Heart right ventricle (tissue), 16 donors: ENCODE measurements at regions not wholly inside any gene's neighbourhood (a gene's known extent, or its start where the extent isn't known, plus 50 kb on each side); places are given as distances from the start of the nearest gene placed in this dataset.

Experiments used
- ATAC-seq, 8 donors: fragments of 200-7000 bp; cut with Tn5 transposase; one replicate each; pipeline ENCODE4 v1.9.1; 2020; ENCODE audit warnings: mild to moderate bottlenecking in 8 of 8, moderate library complexity in 8 of 8, moderate number of reproducible peaks in 1 of 8
- DNase-seq, 2 donors: peaks; one replicate each; pipeline ENCODE4 v3.0.0-alpha.2; 2020
- H3K27ac ChIP-seq, 10 donors: fragments of 200-600 bp; sonication (generic) in 2 of 10; one replicate each; pipeline versions ENCODE4 v1.5.0 to v1.8.0; 2020 to 2022; ENCODE audit warnings: mild to moderate bottlenecking in 3 of 10
- H3K27me3 ChIP-seq, 7 donors: fragments of 200-600 bp; one replicate each; pipeline ENCODE4 v1.8.0; 2021 to 2022; ENCODE audit warnings: mild to moderate bottlenecking in 2 of 7
- H3K36me3 ChIP-seq, 9 donors: fragments of 200-600 bp; sonication (generic) in 1 of 9; one replicate each; pipeline versions ENCODE4 v1.5.0 to v1.8.0; 2020 to 2022; ENCODE audit warnings: mild to moderate bottlenecking in 2 of 9
- H3K4me1 ChIP-seq, 9 donors: fragments of 200-600 bp; sonication (generic) in 1 of 9; one replicate each; pipeline versions ENCODE4 v1.5.0 to v1.8.0; 2020 to 2022; ENCODE audit warnings: mild to moderate bottlenecking in 4 of 9
- H3K4me3 ChIP-seq, 10 donors: fragments of 200-600 bp; sonication (generic) in 2 of 10; one replicate each; pipeline versions ENCODE4 v1.5.0 to v1.8.0; 2020 to 2022; ENCODE audit warnings: mild to moderate bottlenecking in 7 of 10, moderate library complexity in 2 of 10
- H3K9me3 ChIP-seq, 11 donors: fragments of 200-600 bp in 10 of 11; sonication (generic) in 2 of 11; one replicate each; pipeline versions ENCODE4 v1.5.0 to v1.8.0; 2013 to 2022; ENCODE audit warnings: mild to moderate bottlenecking in 2 of 11, control low read depth in 1 of 11, moderate library complexity in 1 of 11
- WGBS, 2 donors: extraction: QIAGEN DNeasy Blood & Tissue Kit; methylation state at CpG; one replicate each; pipeline ENCODE4 v1.1.7; 2013; ENCODE audit warnings: inconsistent platforms in 1 of 2; 5-methylcytosine and 5-hydroxymethylcytosine counted together
- intact Hi-C, 10 donors: fragments of 100-400 bp; cut with DNase I; formaldehyde crosslinking; loops; one replicate each; pipeline versions ENCODE4 v1.11.1 to v1.14.2; 2022
- TF ChIP-seq, protein P1 (sequence below), 9 donors: fragments of 200-600 bp; sonication (generic) in 2 of 9; IDR thresholded peaks; one replicate each; pipeline versions ENCODE4 v1.5.0 to v1.8.0; 2021 to 2022; ENCODE audit warnings: antibody characterized with exemption in 9 of 9, mild to moderate bottlenecking in 5 of 9, moderate library complexity in 1 of 9
- donor health status: Arrhythmogenic right ventricular cardiomyopathy.
- donor health status: ischemic (EF 13 %, LVEDD 7.1; RV severe dilation, severe dysfunction).
- donor health status: healthy with polysubstance abuse.
- donor health status: DM: no; HTN: yes; CAD: no.
- donor health status: DM: no; HTN: no; CAD: no.
- donor health status: ischemic (EF 25% LVEDD 6.9; RV normal size, moderate dysfunction).
- donor health status: ischemic (EF 25% LVEDD 5.7; RV mildly dilated, moderate dysfunction).
- donor health status: healthy.
- donor health status: DM: yes; HTN: yes; CAD: no.
- donor health status: Ischemic cardiomyopathy.
- donor health status: ischemic (EF 35%, LVEDD 5.7; RV mildly dilated, moderate dysfunction).
- donor health status: nonischemic (EF 11% LVEDD 7.7; RV severe dilation, severe dysfunction).
- donor health status: DM: yes; HTN: yes; CAD: no.
- donor health status: PGD.
- donor health status: ischemic (EF 29% LVEDD 5.4; RV normal size, mild dysfunction).
- donor health status: nonischemic (EF 23%, LVEDD 6.1; RV moderate dilation, normal function).

DNA sequence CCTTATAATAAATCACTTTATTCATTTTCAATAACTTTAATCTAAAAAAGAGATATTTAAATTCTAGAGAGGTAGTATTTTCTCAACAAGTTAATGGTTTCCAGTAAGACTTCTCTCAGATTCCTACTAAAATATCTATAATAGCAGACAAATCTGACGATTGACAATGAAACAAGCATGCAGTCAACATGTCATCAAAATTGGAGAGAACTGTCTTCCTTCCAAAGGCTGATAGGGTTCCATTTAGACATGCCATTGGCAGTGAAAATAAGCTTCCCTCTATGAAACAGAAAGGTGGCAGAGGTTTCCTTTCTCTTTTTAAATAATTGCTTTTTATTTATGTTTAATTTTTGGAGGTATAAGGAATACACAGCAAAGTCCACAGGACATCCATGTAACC is 217.1 kb downstream of the POM121L12 start:
- TF ChIP-seq, protein P1, sequence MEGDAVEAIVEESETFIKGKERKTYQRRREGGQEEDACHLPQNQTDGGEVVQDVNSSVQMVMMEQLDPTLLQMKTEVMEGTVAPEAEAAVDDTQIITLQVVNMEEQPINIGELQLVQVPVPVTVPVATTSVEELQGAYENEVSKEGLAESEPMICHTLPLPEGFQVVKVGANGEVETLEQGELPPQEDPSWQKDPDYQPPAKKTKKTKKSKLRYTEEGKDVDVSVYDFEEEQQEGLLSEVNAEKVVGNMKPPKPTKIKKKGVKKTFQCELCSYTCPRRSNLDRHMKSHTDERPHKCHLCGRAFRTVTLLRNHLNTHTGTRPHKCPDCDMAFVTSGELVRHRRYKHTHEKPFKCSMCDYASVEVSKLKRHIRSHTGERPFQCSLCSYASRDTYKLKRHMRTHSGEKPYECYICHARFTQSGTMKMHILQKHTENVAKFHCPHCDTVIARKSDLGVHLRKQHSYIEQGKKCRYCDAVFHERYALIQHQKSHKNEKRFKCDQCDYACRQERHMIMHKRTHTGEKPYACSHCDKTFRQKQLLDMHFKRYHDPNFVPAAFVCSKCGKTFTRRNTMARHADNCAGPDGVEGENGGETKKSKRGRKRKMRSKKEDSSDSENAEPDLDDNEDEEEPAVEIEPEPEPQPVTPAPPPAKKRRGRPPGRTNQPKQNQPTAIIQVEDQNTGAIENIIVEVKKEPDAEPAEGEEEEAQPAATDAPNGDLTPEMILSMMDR (IDR thresholded peaks at IDR 0.05) = no peak
- H3K27me3 ChIP-seq = no peaks in the 10 kb centered on the region
- intact Hi-C loops = no loop called here
- no peak for DNase-seq
- no peaks in the 10 kb centered on the region for H3K36me3 ChIP-seq
- no peak overlapping the region for H3K27ac ChIP-seq
- no peak overlapping the region for H3K4me3 ChIP-seq
- no peaks in the 10 kb centered on the region for H3K4me1 ChIP-seq
- peaks cover 0 to 11% (median 0%) of the 10 kb centered on the region in 11 donors for H3K9me3 ChIP-seq
- no peak for ATAC-seq
- 63 to 70% methylated on average over 1 of the region's 1 CpG for WGBS, 2 donors

DNA sequence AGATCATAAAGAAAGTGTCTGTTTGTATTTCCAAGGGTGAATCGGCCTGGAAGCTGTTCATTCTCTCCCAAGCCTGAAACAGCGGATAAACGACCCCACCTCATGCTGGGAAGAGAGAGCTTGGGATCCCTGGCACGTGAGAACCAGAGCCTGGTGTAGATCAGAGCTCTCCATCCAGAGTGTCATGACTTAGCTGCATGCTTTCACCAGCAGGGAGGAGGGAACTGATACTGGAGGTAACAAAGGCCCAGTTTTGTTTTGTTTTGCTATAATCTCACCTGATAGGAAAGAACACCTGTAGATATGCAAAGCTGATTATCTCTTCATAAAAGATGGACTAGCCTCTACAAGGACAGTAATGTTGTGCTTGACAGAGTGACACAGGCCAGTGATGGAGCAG is 236.6 kb downstream of the POM121L12 start:
- H3K4me1 ChIP-seq = peaks cover 0 to 5% (median 0%) of the 10 kb centered on the region in 9 donors
- intact Hi-C loops = no loop called here
- no peak overlapping the region for H3K4me3 ChIP-seq
- TF ChIP-seq, protein P1 (IDR thresholded peaks at IDR 0.05) = no peak
- WGBS, 2 donors = 19 to 30% methylated on average over 4 of the region's 4 CpGs
- H3K27me3 ChIP-seq = no peaks in the 10 kb centered on the region
- no peak overlapping the region for H3K27ac ChIP-seq
- ATAC-seq (no peak), DNase-seq (no peak)
- peaks cover 0 to 6% (median 0%) of the 10 kb centered on the region in 11 donors for H3K9me3 ChIP-seq
- H3K36me3 ChIP-seq = no peaks in the 10 kb centered on the region

GRCh38 chr7:53281312-53281711 is 245.9 kb downstream of the POM121L12 start:
- H3K4me3 ChIP-seq = no peak overlapping the region
- H3K27ac ChIP-seq = no peak overlapping the region
- no peaks in the 10 kb centered on the region for H3K36me3 ChIP-seq
- TF ChIP-seq, protein P1 (IDR thresholded peaks at IDR 0.05) = no peak
- H3K9me3 ChIP-seq = peaks cover 0 to 34% (median 3%) of the 10 kb centered on the region in 11 donors
- no peaks in the 10 kb centered on the region for H3K4me1 ChIP-seq
- WGBS, 2 donors = 79 to 84% methylated on average over 5 of the region's 5 CpGs
- no peaks in the 10 kb centered on the region for H3K27me3 ChIP-seq
- no peak for ATAC-seq
- intact Hi-C loops = no loop called here
- no peak for DNase-seq

DNA sequence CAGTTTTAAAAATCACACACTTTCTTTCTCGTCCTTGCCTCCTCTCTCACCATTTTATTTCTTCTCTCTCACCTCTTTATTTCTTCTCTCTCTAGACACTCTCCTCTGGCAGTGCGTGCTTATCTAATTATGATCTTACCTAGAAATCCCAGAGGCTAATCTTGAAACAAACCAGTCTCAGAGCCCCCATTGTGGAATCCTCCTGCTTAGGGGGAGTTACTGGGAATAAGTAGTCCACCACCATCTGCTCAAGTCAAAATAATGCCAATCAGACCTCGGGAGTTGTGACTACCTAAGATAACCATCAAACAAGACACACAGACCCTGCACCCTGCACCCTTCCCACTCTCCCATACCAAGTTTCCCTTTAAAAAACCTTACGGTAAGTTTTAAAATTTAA is 256.9 kb downstream of the POM121L12 start:
- TF ChIP-seq, protein P1 (IDR thresholded peaks at IDR 0.05) = no peak
- 61 to 63% methylated on average over 4 of the region's 4 CpGs for WGBS, 2 donors

More for the DNA sequence above, 256.9 kb downstream of the POM121L12 start:
- Histone ChIP-seq H3K4me1 (no peaks in the 10 kb centered on the region), H3K27me3 (no peaks in the 10 kb centered on the region), H3K27ac (no peak overlapping the region), H3K9me3 (peaks cover 0 to 24% (median 0%) of the 10 kb centered on the region in 11 donors), H3K4me3 (no peak overlapping the region), H3K36me3 (no peaks in the 10 kb centered on the region)
- DNase-seq (no peak), ATAC-seq (no peak)
- intact Hi-C loops = no loop called here
